Skin of body (tissue), 1 donor: ENCODE measurements at regions not wholly inside any gene's neighbourhood (a gene's known extent, or its start where the extent isn't known, plus 50 kb on each side); places are given as distances from the start of the nearest gene placed in this dataset.

ENCODE experiments used
- DNase-seq: peaks from one replicate; lab custom pipeline; 2025; lab: John Stamatoyannopoulos, UW

- no peak for DNase-seq
These were observed 999.5 kb downstream of the JRKL start for GRCh38 chr11:97389270-97389669.

DNA sequence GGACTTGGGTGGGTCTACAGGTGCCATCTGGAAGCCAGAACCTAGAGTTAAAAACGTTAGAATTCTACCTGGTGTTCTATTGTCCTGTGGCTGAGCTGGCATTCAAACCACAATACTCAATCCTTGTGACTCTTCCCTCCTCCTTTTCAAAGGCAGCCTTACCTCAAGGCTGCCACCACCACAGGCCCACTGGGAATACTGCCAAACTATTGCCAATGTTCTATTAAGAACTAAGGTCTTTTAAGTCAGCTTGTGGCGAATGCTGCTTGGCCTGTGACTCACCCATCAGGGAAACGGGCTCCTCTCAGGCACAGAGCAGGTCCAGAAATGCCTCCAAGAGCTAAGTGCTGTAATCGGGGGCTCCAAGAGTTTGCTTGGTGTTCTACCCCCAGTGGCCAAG, 1008.4 kb downstream of the JRKL start:
- no peak for DNase-seq

DNA sequence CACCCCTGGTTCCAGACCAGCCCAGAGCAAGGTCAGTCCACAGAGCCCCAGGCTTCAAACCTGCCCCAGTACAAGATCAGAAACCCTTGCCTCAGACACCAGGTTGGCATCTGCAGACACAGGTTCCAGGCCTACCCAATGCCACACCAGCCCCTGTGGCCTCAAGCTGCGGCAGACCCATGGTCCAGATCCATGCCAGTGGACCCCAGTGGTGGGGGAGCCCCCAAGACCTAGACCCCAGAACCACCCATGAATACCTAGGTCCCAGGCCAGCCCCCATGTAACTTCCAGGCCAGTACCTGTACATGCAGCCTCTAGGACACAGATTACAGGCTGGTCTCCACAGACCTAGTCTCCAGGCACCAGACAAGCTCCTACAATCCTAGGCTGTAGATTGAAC, 1019.3 kb downstream of the JRKL start:
- DNase-seq = no peak

DNA sequence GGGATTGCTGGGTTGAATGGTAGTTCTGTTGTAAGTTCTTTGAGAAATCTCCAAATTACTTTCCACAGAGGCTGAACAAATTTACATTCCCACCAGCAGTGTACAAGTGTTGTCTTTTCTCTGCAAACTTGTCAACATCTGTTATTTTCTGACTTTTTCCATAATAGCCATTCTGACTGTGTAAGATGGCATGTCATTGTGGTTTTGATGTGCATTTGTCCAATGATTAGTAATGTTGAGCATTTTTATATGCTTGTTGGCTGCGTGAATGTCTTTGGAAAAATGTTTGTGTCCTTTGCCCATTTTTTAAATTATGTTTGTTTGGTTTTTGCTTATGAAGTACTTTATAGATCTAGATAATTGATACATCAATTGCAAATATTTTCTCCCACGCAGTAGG, 1025.0 kb downstream of the JRKL start:
- DNase-seq = no peak

DNA sequence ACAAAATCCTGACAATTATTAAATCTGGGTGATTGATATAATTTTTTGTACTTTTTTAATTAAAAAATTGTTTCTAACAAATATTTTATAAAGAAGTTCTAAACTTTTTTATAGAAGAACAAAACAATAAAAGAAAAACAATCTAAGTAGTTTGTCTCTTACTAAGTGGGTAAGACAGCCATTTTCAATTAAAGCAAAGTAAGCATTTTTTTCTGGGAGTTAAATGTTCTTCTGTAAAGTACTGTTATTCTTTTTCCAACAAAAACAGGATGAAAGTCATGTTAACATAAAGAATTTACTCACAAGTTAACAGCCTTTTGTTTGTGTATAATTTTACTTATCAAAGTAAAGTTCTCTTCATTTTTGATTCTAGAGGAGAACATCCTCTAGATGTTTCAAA, 1029.9 kb downstream of the JRKL start:
- DNase-seq = no peak

GRCh38 chr11:97428247-97428790, 1038.5 kb downstream of the JRKL start:
- no peak for DNase-seq

GRCh38 chr11:97430877-97431276, 1041.1 kb downstream of the JRKL start:
- DNase-seq = no peak

DNA sequence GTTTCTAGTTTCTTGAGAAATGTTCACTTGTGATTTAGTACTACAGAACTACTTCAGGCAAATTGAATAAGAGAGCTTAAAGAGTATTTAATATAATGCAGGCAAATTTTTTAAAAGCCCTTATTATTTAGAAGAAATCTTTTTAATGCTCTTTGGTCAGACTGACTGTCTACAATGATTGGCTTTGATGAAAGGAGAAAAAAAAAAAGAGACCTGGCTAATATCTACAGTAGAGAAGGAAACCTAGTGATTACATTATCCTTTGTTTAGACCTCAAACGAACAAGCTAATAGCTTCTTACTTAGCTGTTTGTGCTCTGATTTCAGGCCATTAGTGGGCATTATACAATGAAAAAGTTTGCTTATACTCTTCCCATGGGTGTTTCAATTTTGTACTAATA, 1043.1 kb downstream of the JRKL start:
- no peak for DNase-seq

DNA sequence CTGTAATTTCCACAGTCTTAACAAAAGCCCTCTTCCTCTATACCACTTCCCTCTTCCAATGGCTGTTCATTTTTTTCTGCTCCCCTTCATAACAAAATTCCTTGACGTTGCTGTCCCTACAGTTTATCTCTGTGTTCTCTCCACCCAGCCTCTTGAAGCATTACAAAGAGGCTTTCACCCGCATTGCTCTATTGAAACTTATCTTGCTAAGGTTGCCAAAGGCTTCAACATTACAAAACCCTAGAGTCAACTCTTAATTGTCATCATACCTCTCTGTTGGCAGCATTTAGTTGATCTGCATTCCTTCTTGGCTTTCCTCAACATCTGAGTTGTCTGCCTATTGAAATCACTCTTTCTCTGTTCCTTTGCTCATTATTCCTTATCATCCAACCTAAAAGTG, 1055.7 kb downstream of the JRKL start:
- no peak for DNase-seq

DNA sequence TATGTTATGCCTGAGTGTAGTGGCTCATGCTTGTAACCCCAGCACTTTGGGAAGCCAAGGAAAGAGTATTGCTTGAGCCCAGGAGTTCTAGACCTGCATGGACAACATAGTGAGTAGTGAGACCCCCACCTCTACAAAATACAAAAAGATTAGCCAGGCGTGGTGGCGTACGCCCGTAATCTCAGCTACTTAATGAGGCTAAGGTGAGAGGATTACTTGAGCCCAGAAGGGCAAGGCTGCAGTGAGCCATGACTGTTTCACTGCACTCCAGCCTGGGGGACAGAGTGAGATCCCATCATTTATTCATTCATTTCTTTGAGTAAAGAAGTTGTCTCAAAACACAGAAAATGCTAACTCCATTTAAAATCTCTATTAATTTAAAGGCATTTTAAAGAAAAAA, 1061.6 kb downstream of the JRKL start:
- DNase-seq = no peak

GRCh38 chr11:97454988-97455387, 1065.2 kb downstream of the JRKL start:
- DNase-seq = no peak

GRCh38 chr11:97460091-97460490, 1070.3 kb downstream of the JRKL start:
- no peak for DNase-seq

GRCh38 chr11:97461044-97461880, 1071.4 kb downstream of the JRKL start:
- no peak for DNase-seq

- DNase-seq = no peak
These were observed 1072.1 kb downstream of the JRKL start for GRCh38 chr11:97461934-97462333.

- no peak for DNase-seq
These were observed 1074.1 kb downstream of the JRKL start for GRCh38 chr11:97463891-97464290.

GRCh38 chr11:97471480-97471879, 1081.7 kb downstream of the JRKL start:
- no peak for DNase-seq

GRCh38 chr11:97487387-97487786, 1097.6 kb downstream of the JRKL start:
- no peak for DNase-seq

DNA sequence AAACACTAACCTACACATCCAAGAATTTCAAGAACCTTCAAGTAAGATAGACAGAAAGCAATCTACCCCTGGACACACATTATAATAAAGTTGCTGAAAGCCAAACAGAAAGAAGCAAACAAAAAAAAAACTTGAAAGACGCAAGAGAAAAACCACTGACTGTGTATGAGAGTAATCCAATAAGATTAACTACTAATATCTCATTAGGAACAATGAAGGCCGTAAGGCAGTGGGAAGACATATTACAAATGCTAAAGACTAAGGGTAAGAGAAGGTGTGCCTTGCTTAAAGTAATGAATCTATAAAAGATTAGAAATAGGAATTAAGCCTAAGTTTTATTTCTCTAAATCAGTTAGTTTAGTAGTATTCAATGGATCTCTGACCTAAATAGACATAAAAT, 1109.1 kb downstream of the JRKL start:
- no peak for DNase-seq

GRCh38 chr11:97502201-97502600, 1112.4 kb downstream of the JRKL start:
- DNase-seq = no peak

- DNase-seq = no peak
These were observed 1116.4 kb downstream of the JRKL start for GRCh38 chr11:97506076-97506759.

DNA sequence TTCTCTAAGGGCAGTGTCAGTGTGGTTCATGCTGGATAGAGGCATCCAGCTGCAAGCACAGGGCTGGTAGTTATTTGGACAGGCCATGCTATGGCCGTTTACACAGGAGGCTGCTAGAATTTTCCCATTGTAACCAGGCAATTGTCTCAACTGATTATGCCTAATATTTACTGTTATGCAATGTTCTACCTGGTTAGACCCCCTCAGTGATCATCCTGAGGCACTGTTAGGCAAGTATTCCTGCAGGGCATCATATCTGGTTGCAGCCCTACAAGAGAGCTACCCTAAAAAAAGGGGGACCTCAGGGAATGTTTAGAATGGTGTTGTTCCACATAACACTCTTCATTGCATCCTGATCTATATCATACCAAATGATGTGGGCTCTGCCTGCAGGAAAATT, 1124.6 kb downstream of the JRKL start:
- DNase-seq = no peak

DNA sequence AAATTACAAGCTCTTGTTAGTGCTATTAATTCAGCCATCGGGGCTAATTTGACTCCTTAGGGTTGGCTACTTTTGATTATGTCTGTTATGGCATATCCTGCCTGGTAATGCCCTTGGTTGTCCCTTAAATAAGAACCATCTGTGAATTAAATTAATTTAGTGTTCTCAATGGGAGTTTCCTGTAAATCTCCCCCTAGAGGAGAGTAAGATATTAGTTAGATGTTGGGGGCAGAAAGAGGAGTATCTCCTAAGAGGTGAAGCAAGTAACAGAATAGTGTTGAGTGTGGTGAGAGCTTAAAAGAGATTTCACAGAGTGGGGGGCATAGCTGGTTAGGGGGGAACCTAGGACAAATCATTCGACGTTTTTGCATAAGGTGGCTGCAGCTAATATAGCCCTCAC, 1126.9 kb downstream of the JRKL start:
- DNase-seq = no peak

GRCh38 chr11:97525273-97525672, 1135.5 kb downstream of the JRKL start:
- DNase-seq = no peak
